Spleen (tissue), 11 donors: ENCODE measurements at regions not wholly inside any gene's neighbourhood (a gene's known extent, or its start where the extent isn't known, plus 50 kb on each side); places are given as distances from the start of the nearest gene placed in this dataset.

Source experiments
- DNase-seq: peaks from one replicate; pipeline ENCODE4 v3.0.0-alpha.2; 2020
- H3K27ac ChIP-seq, 8 donors: fragments of 200-600 bp; sonication (generic) in 7 of 8; 1 replicate in 4 of 8; 2 replicates in 4 of 8; pipeline versions ENCODE4 v1.5.0 to v1.8.0; 2016 to 2021; ENCODE audit warnings: inconsistent platforms in 4 of 8, mild to moderate bottlenecking in 4 of 8, moderate library complexity in 1 of 8
- H3K27me3 ChIP-seq, 7 donors: fragments of 200-600 bp; sonication (generic) in 6 of 7; replicated peaks in 1 of 7; 1 replicate in 4 of 7; 2 replicates in 3 of 7; pipeline versions ENCODE4 v1.5.0 to v1.8.0; 2016 to 2021; ENCODE audit warnings: inconsistent platforms in 3 of 7, mild to moderate bottlenecking in 1 of 7
- H3K36me3 ChIP-seq, 6 donors: fragments of 200-600 bp; sonication (generic) in 5 of 6; 1 replicate in 4 of 6; 2 replicates in 2 of 6; pipeline versions ENCODE4 v1.5.0 to v1.8.0; 2016 to 2021; ENCODE audit warnings: inconsistent platforms in 2 of 6
- H3K4me1 ChIP-seq, 6 donors: fragments of 200-600 bp; sonication (generic) in 5 of 6; 1 replicate in 3 of 6; 2 replicates in 3 of 6; pipeline versions ENCODE4 v1.5.0 to v1.8.0; 2016 to 2021; ENCODE audit warnings: inconsistent platforms in 3 of 6
- H3K4me3 ChIP-seq, 8 donors: fragments of 200-600 bp; sonication (generic) in 7 of 8; 1 replicate in 4 of 8; 2 replicates in 4 of 8; pipeline versions ENCODE4 v1.5.0 to v1.8.0; 2016 to 2021; ENCODE audit warnings: inconsistent platforms in 4 of 8, mild to moderate bottlenecking in 4 of 8, moderate library complexity in 2 of 8
- H3K9me3 ChIP-seq, 8 donors: fragments of 200-600 bp; sonication (generic) in 7 of 8; 1 replicate in 4 of 8; 2 replicates in 4 of 8; pipeline versions ENCODE4 v1.5.0 to v1.8.0; 2016 to 2021; ENCODE audit warnings: inconsistent platforms in 4 of 8
- POLR2A ChIP-seq, 3 donors: fragments of 450-650 bp; IDR thresholded peaks; one replicate each; pipeline ENCODE4 v1.5.1; 2017; ENCODE audit warnings: antibody characterized with exemption in 3 of 3, mild to moderate bottlenecking in 1 of 3
- POLR2AphosphoS5 ChIP-seq, 3 donors: sonication (generic); formaldehyde crosslinking; IDR thresholded peaks; one replicate each; pipeline ENCODE4 v1.5.1; 2017; ENCODE audit warnings: antibody characterized with exemption in 3 of 3
- whole genome bisulfite sequencing, 5 donors: extraction: QIAGEN DNeasy Blood & Tissue Kit in 3 of 5; methylation state at CpG; one replicate each; pipeline versions ENCODE4 v1.1.5 to v1.1.7; 2013 to 2018; 5-methylcytosine and 5-hydroxymethylcytosine counted together
- intact Hi-C: fragments of 100-400 bp; cut with DNase I; formaldehyde crosslinking; loops from one replicate; pipeline ENCODE4 v1.15.0; 2023; ENCODE audit warnings: low total_unique reads
- TF ChIP-seq, protein P1 (sequence below), 11 experiments: fragments of 200-600 bp in 7 of 11; fragments of 450-650 bp in 4 of 11; sonication (generic) in 4 of 11; IDR thresholded peaks in 8 of 11; conservative IDR thresholded peaks in 3 of 11; 1 replicate in 7 of 11; 2 replicates in 4 of 11; pipeline versions ENCODE4 v1.4.0 to v1.8.0; 2016 to 2021; ENCODE audit warnings: antibody characterized with exemption in 11 of 11, inconsistent platforms in 4 of 11, mild to moderate bottlenecking in 1 of 11
- donor health status: healthy with polysubstance abuse.
- donor health status: DM: no; HTN: no; CAD: no; lungs with moderate emphysema.
- donor health status: DM: no; HTN: no; CAD: no.
- donor health status: Bipolar disorder and iron deficiency.
- donor health status: healthy.
- donor health status: DM: no; HTN: no; CAD: no.
- donor health status: DM: yes; HTN: yes; CAD: no.

- no peak for DNase-seq
Measured at GRCh38 chr4:100314057-100314456, 123.8 kb upstream of the DDIT4L start.

DNA sequence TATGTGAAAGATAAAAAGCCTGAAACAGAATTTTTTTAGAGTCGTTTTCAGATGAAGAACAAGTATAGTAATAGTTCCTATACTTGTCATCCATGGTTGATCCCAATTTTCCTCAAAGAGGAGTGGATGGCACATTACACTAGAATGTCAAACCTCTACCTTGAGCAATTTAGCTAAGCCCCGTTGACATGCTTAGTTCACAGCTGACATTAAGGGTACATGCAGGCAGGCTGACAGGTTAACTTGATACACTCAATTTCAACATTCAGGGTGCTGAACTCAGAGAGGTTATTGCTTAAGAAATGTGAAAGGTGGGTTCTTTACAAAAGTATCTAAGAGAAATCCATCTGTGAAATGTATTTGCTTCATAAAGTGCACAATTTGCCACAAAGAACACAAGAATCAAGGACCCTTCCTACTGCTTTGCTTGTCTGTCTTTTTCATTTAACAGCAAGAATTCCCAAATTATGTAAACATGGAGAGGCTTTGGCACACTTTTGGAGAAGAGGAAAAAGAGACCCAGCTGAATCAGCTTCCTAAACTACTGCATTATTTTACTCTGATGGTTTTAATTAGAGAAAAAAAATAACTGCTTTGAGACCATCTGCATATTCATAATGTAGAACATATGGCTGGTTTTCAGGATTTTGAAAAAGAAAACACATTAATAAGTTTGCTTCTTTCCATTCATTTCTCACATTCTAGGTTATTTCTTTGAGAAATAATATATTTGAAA is 122.5 kb upstream of the DDIT4L start:
- Histone ChIP-seq H3K4me3 (no peak overlapping the region), H3K9me3 (no peaks in the 10 kb centered on the region), H3K36me3 (no peaks in the 10 kb centered on the region), H3K27me3 (no peaks in the 10 kb centered on the region), H3K4me1 (no peaks in the 10 kb centered on the region), H3K27ac (no peak overlapping the region)
- intact Hi-C loops: no loop called here
- 63 to 87% (median 79%) methylated on average over 2 of the region's 2 CpGs for WGBS, 5 donors
- TF ChIP-seq, protein P1, sequence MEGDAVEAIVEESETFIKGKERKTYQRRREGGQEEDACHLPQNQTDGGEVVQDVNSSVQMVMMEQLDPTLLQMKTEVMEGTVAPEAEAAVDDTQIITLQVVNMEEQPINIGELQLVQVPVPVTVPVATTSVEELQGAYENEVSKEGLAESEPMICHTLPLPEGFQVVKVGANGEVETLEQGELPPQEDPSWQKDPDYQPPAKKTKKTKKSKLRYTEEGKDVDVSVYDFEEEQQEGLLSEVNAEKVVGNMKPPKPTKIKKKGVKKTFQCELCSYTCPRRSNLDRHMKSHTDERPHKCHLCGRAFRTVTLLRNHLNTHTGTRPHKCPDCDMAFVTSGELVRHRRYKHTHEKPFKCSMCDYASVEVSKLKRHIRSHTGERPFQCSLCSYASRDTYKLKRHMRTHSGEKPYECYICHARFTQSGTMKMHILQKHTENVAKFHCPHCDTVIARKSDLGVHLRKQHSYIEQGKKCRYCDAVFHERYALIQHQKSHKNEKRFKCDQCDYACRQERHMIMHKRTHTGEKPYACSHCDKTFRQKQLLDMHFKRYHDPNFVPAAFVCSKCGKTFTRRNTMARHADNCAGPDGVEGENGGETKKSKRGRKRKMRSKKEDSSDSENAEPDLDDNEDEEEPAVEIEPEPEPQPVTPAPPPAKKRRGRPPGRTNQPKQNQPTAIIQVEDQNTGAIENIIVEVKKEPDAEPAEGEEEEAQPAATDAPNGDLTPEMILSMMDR (IDR thresholded peaks at IDR 0.05 in 8 of 11, conservative IDR thresholded peaks at IDR 0.05 in 3 of 11): no peak
- TF ChIP-seq POLR2AphosphoS5 (IDR thresholded peaks at IDR 0.05): no peak
- TF ChIP-seq POLR2A (IDR thresholded peaks at IDR 0.05): no peak
- DNase-seq: no peak

More at GRCh38 chr4:100314057-100314456, 123.8 kb upstream of the DDIT4L start:
- 69 to 91% (median 79%) methylated on average over 2 of the region's 2 CpGs for WGBS, 5 donors
- no peaks in the 10 kb centered on the region for H3K4me1 ChIP-seq
- H3K27ac ChIP-seq: no peak overlapping the region
- H3K36me3 ChIP-seq: no peaks in the 10 kb centered on the region
- H3K27me3 ChIP-seq: no peaks in the 10 kb centered on the region
- TF ChIP-seq POLR2A (IDR thresholded peaks at IDR 0.05) (no peak), POLR2AphosphoS5 (IDR thresholded peaks at IDR 0.05) (no peak)
- TF ChIP-seq, protein P1 (IDR thresholded peaks at IDR 0.05 in 8 of 11, conservative IDR thresholded peaks at IDR 0.05 in 3 of 11): no peak
- intact Hi-C loops: no loop called here
- no peaks in the 10 kb centered on the region for H3K9me3 ChIP-seq
- H3K4me3 ChIP-seq: no peak overlapping the region

DNA sequence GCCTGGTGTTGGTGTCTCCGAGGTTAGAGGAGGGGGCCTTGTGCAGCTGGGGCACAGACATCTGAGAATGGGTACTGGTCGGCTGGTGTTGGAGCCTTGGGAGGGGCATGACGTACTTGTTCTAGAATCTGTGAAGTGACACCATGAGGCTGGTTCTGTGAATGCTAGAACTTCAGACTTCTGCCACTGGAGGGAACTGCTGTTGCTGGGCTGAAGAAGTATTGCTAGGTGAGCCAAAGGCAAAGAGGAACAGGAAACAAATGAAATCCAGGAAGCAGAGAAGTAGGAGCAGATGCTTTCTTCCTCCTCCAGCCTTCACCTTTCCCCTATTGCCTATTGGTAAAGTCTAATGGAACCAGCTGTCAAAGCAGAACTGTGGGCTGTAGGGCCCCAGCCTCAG is 120.9 kb upstream of the DDIT4L start:
- TF ChIP-seq, protein P1 (IDR thresholded peaks at IDR 0.05 in 8 of 11, conservative IDR thresholded peaks at IDR 0.05 in 3 of 11): no peak
- TF ChIP-seq POLR2AphosphoS5 (IDR thresholded peaks at IDR 0.05): no peak
- no peak for TF ChIP-seq POLR2A (IDR thresholded peaks at IDR 0.05)
- 85 to 90% (median 87%) methylated on average over 3 of the region's 3 CpGs for WGBS, 5 donors
- no peak overlapping the region for H3K4me3 ChIP-seq
- intact Hi-C loops: no loop called here
- no peak for DNase-seq
- no peaks in the 10 kb centered on the region for H3K9me3 ChIP-seq
- no peaks in the 10 kb centered on the region for H3K27me3 ChIP-seq
- no peak overlapping the region for H3K27ac ChIP-seq
- no peaks in the 10 kb centered on the region for H3K36me3 ChIP-seq
- no peaks in the 10 kb centered on the region for H3K4me1 ChIP-seq

- no peak for DNase-seq
- Histone ChIP-seq H3K27me3 (no peaks in the 10 kb centered on the region), H3K4me3 (no peak overlapping the region), H3K4me1 (no peaks in the 10 kb centered on the region), H3K9me3 (no peaks in the 10 kb centered on the region), H3K36me3 (no peaks in the 10 kb centered on the region), H3K27ac (no peak overlapping the region)
- intact Hi-C loops: no loop called here
- TF ChIP-seq POLR2AphosphoS5 (IDR thresholded peaks at IDR 0.05) (no peak), POLR2A (IDR thresholded peaks at IDR 0.05) (no peak)
- TF ChIP-seq, protein P1 (IDR thresholded peaks at IDR 0.05 in 8 of 11, conservative IDR thresholded peaks at IDR 0.05 in 3 of 11): no peak
Measured at GRCh38 chr4:100306018-100306417, 115.8 kb upstream of the DDIT4L start.
